GM12878 (cell line): ENCODE measurements at regions not wholly inside any gene's neighbourhood (a gene's known extent, or its start where the extent isn't known, plus 50 kb on each side); places are given as distances from the start of the nearest gene placed in this dataset.

Experiments
- ATAC-seq: fragments of 200-7000 bp; cut with Tn5 transposase; 3 replicates; pipeline ENCODE4 v1.9.1; 2020; ENCODE audit warnings: mild to moderate bottlenecking, moderate library complexity
- BruUV-seq: library from RNA; stranded (reverse); fragments of 400-500 nt; replicated peaks from 2 replicates; lab custom pipeline; 2021; lab: Mats Ljungman, UMichigan
- CTCF ChIA-PET: fragments of 300-600 bp; sonication (Branson Sonifier 250); formaldehyde crosslinking; extraction: SDS; loops from one replicate; lab custom pipeline; 2021; ENCODE audit warnings: inconsistent platforms; lab: Yijun Ruan, JAX
- POLR2A ChIA-PET: fragments of 350-600 bp; formaldehyde crosslinking; extraction: SDS; loops from one replicate; lab custom pipeline; 2021; ENCODE audit warnings: inconsistent platforms; lab: Charles Lee
- RAD21 ChIA-PET: fragments of 300-600 bp; sonication (Branson Sonifier 250); formaldehyde crosslinking; loops from one replicate; lab custom pipeline; 2023; ENCODE audit warnings: antibody characterized with exemption; ENCODE audit not compliant: unreplicated experiment; lab: Charles Lee
- SMC1A ChIA-PET: fragments of 300-600 bp; sonication (Branson Sonifier 250); formaldehyde crosslinking; loops from one replicate; lab custom pipeline; 2023; ENCODE audit not compliant: unreplicated experiment, uncharacterized antibody; lab: Charles Lee
- DNase-seq: peaks from one replicate; pipeline ENCODE4 v3.0.0-alpha.2; 2011; ENCODE audit warnings: low read depth, low spot score
- FAIRE-seq: peaks from 3 replicates; lab custom pipeline; 2011; peaks lifted over from hg19 to GRCh38; lab: Jason Lieb, UNC
- H2AFZ ChIP-seq: 2 replicates; pipeline ENCODE4 v1.6.0; 2011; ENCODE audit warnings: low read depth, low read length, control low read depth; ENCODE audit not compliant: control insufficient read depth
- H3K27ac ChIP-seq: 2 replicates; pipeline ENCODE4 v1.5.1; 2011; ENCODE audit warnings: control low read depth; ENCODE audit not compliant: control insufficient read depth, insufficient read depth
- H3K27me3 ChIP-seq, 2 experiments: replicated peaks in 1 of 2; 2 replicates each; pipeline versions ENCODE4 v1.6.0 to v1.6.1; 2011; ENCODE audit warnings: low read length in 1 of 2; ENCODE audit not compliant: control insufficient read depth in 2 of 2, insufficient read depth in 2 of 2
- H3K36me3 ChIP-seq, 2 experiments: 2 replicates each; pipeline ENCODE4 v1.5.1; 2011; ENCODE audit warnings: low read length in 1 of 2; ENCODE audit not compliant: control insufficient read depth in 2 of 2, insufficient read depth in 2 of 2
- H3K4me1 ChIP-seq: 2 replicates; pipeline ENCODE4 v1.6.1; 2011; ENCODE audit warnings: mild to moderate bottlenecking, low read length, moderate library complexity, mixed read lengths; ENCODE audit not compliant: control insufficient read depth, insufficient read depth
- H3K4me2 ChIP-seq: 2 replicates; pipeline ENCODE4 v1.6.0; 2011; ENCODE audit warnings: control low read depth; ENCODE audit not compliant: control insufficient read depth, insufficient read depth
- H3K4me3 ChIP-seq: fragments of 200-600 bp; sonication (generic); 2 replicates; pipeline ENCODE4 v1.5.1; 2016
- H3K79me2 ChIP-seq: 2 replicates; pipeline ENCODE4 v1.6.0; 2011; ENCODE audit warnings: low read length; ENCODE audit not compliant: control insufficient read depth, insufficient read depth
- H3K9ac ChIP-seq: 2 replicates; pipeline ENCODE4 v1.8.0; 2011; ENCODE audit warnings: low read length, control low read depth, mixed read lengths; ENCODE audit not compliant: control insufficient read depth, insufficient read depth
- H3K9me3 ChIP-seq: replicated peaks from 3 replicates; pipeline ENCODE4 v1.5.1; 2011; ENCODE audit warnings: mild to moderate bottlenecking, low read length; ENCODE audit not compliant: control insufficient read depth, insufficient read depth
- H4K20me1 ChIP-seq: 2 replicates; pipeline ENCODE4 v1.6.0; 2011; ENCODE audit not compliant: control insufficient read depth, insufficient read depth
- BCL11A ChIP-seq: IDR thresholded peaks from 2 replicates; pipeline ENCODE4 v1.6.1; 2011; ENCODE audit warnings: low read depth, low read length
- CHD1 ChIP-seq: IDR thresholded peaks from 2 replicates; pipeline ENCODE4 v1.6.1; 2012; ENCODE audit warnings: low read depth, low read length, improper control_type of control experiment
- EP300 ChIP-seq, 2 experiments: fragments of 150-350 bp in 1 of 2; IDR thresholded peaks; 2 replicates each; pipeline ENCODE4 v1.6.1; 2011 to 2012; ENCODE audit warnings: low read depth in 2 of 2, low read length in 2 of 2, borderline replicate concordance in 1 of 2, improper control_type of control experiment in 1 of 2, inconsistent platforms in 1 of 2; ENCODE audit not compliant: control insufficient read depth in 1 of 2
- ESRRA ChIP-seq: IDR thresholded peaks from 2 replicates; pipeline ENCODE4 v1.6.1; 2012; ENCODE audit warnings: mild to moderate bottlenecking, low read length, improper control_type of control experiment
- HSF1 ChIP-seq: fragments of 150-350 bp; IDR thresholded peaks from 2 replicates; pipeline ENCODE4 v1.6.1; 2014; ENCODE audit warnings: mild to moderate bottlenecking, low read depth, low read length
- IRF4 ChIP-seq: IDR thresholded peaks from 2 replicates; pipeline ENCODE4 v1.6.1; 2011; ENCODE audit warnings: low read depth, low read length
- KDM1A ChIP-seq: fragments of 200-600 bp; sonication (generic); IDR thresholded peaks from 2 replicates; pipeline ENCODE4 v1.6.1; 2016; ENCODE audit warnings: borderline replicate concordance
- MLLT1 ChIP-seq: fragments of 450-650 bp; IDR thresholded peaks from 2 replicates; pipeline ENCODE4 v1.6.1; 2016; ENCODE audit warnings: mild to moderate bottlenecking
- NR2F1 ChIP-seq: fragments of 450-650 bp; conservative IDR thresholded peaks from 2 replicates; pipeline ENCODE4 v1.6.1; 2017; ENCODE audit warnings: mild to moderate bottlenecking
- NRF1 ChIP-seq: conservative IDR thresholded peaks from 2 replicates; pipeline ENCODE4 v1.6.1; 2011; ENCODE audit warnings: mild to moderate bottlenecking, low read depth, low read length, improper control_type of control experiment
- RAD21 ChIP-seq: IDR thresholded peaks from 2 replicates; pipeline ENCODE4 v1.6.1; 2011; ENCODE audit warnings: mild to moderate bottlenecking, low read depth, low read length, moderate library complexity; ENCODE audit not compliant: insufficient read depth
- RBBP5 ChIP-seq: fragments of 200-600 bp; sonication (generic); conservative IDR thresholded peaks from 2 replicates; pipeline ENCODE4 v1.6.1; 2016
- SMAD5 ChIP-seq: IDR thresholded peaks from 2 replicates; pipeline ENCODE4 v1.6.1; 2016; ENCODE audit warnings: antibody characterized with exemption, low read depth
- TARDBP ChIP-seq: IDR thresholded peaks from 2 replicates; pipeline ENCODE4 v1.6.1; 2016; ENCODE audit warnings: borderline replicate concordance
- WRNIP1 ChIP-seq: IDR thresholded peaks from 2 replicates; pipeline ENCODE4 v1.6.1; 2011; ENCODE audit warnings: low read depth, low read length, improper control_type of control experiment, borderline replicate concordance
- WGBS: methylation state at CpG from one replicate; pipeline ENCODE4 v1.1.6; 2016; ENCODE audit warnings: low lambda C conversion rate; ENCODE audit not compliant: insufficient replicate concordance, insufficient coverage; ENCODE audit errors: missing lambda C conversion rate; 5-methylcytosine and 5-hydroxymethylcytosine counted together
- in situ Hi-C: fragments of 300-500 bp; cut with MboI; formaldehyde crosslinking; loops from 9 replicates; pipeline ENCODE4 v1.14.3; 2018; ENCODE audit warnings: mixed read lengths
- intact Hi-C: fragments of 100-400 bp; cut with micrococcal nuclease; formaldehyde crosslinking; loops from one replicate; pipeline ENCODE4 v1.14.2; 2022; ENCODE audit not compliant: unreplicated experiment
- TF ChIP-seq, protein P1 (sequence below): fragments of 450-650 bp; IDR thresholded peaks from 2 replicates; pipeline ENCODE4 v1.6.1; 2017; ENCODE audit warnings: borderline replicate concordance

- H2AFZ ChIP-seq = no peak overlapping the region
- no peak overlapping the region for H3K9ac ChIP-seq
- no peak overlapping the region for H3K4me3 ChIP-seq
- CTCF ChIA-PET = no interaction called here
- H3K27me3 ChIP-seq = no peaks in the 10 kb centered on the region
- H3K4me1 ChIP-seq = no peaks in the 10 kb centered on the region
- no peak for ATAC-seq
- in situ Hi-C loops (no loop called here), intact Hi-C loops (loop anchor here (10.0 kb wide), 1 partner anchor 195 kb away; no protein-coding TSS in a partner anchor)
- no peaks in the 10 kb centered on the region for H3K9me3 ChIP-seq
- no peaks in the 10 kb centered on the region for H3K36me3 ChIP-seq
- H3K4me2 ChIP-seq = no peak overlapping the region
- SMC1A ChIA-PET = no interaction called here
- FAIRE-seq = no peak
- DNase-seq = no peak
- POLR2A ChIA-PET = no interaction called here
- RAD21 ChIA-PET = no interaction called here
- H3K79me2 ChIP-seq = no peaks in the 10 kb centered on the region
- H3K27ac ChIP-seq = no peak overlapping the region
- TF ChIP-seq WRNIP1 = no peak
- 8% methylated on average over 4 of the region's 4 CpGs for WGBS
- no peaks in the 10 kb centered on the region for H4K20me1 ChIP-seq
- no TSS peak for BruUV-seq
These were observed 213.5 kb upstream of the MKI67 start for GRCh38 chr10:128339753-128340152.

DNA sequence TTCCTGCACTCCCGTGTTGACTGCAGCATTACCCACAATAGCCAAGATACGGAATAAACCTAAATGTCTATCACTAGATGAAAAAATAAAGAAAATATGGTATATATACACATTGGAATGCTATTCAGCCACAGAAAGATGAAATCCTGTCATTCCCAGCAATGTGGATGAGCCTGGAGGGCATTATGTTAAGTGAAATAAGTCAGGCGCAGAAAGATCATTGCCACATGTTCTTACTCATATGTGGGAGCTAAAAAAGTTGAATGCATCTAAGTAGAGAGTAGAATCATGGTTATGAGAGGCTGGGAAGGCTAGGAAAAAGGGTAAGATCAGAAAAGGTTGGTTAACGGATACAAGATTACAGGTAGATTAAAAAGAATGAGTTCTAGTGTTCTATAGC is 219.1 kb upstream of the MKI67 start:
- ChIA-PET CTCF (no interaction called here), SMC1A (no interaction called here), POLR2A (no interaction called here), RAD21 (no interaction called here)
- H2AFZ ChIP-seq = no peak overlapping the region
- 50% methylated on average over 4 of the region's 4 CpGs for WGBS
- no peaks in the 10 kb centered on the region for H3K36me3 ChIP-seq
- no peak for ATAC-seq
- no peaks in the 10 kb centered on the region for H3K79me2 ChIP-seq
- H4K20me1 ChIP-seq = no peaks in the 10 kb centered on the region
- DNase-seq = no peak
- no peak overlapping the region for H3K9ac ChIP-seq
- no peak overlapping the region for H3K4me3 ChIP-seq
- H3K4me2 ChIP-seq = no peak overlapping the region
- H3K9me3 ChIP-seq = no peaks in the 10 kb centered on the region
- in situ Hi-C loops = no loop called here
- FAIRE-seq = no peak
- H3K27me3 ChIP-seq = no peaks in the 10 kb centered on the region
- TF ChIP-seq HSF1 (no peak), SMAD5 (no peak), EP300 (IDR thresholded peaks at IDR 0.05; ENCODE audit: borderline replicate concordance in 1 of 2, control insufficient read depth in 1 of 2, low read depth in 2 of 2, low read length in 2 of 2) (no peak), RBBP5 (no peak), IRF4 (no peak), CHD1 (no peak), NR2F1 (no peak), MLLT1 (no peak), KDM1A (no peak), TARDBP (no peak), ESRRA (no peak), BCL11A (no peak), RAD21 (no peak), NRF1 (no peak)
- TF ChIP-seq, protein P1, sequence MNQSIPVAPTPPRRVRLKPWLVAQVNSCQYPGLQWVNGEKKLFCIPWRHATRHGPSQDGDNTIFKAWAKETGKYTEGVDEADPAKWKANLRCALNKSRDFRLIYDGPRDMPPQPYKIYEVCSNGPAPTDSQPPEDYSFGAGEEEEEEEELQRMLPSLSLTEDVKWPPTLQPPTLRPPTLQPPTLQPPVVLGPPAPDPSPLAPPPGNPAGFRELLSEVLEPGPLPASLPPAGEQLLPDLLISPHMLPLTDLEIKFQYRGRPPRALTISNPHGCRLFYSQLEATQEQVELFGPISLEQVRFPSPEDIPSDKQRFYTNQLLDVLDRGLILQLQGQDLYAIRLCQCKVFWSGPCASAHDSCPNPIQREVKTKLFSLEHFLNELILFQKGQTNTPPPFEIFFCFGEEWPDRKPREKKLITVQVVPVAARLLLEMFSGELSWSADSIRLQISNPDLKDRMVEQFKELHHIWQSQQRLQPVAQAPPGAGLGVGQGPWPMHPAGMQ = no peak
- intact Hi-C loops = no loop called here
- BruUV-seq = no TSS peak
- H3K4me1 ChIP-seq = no peaks in the 10 kb centered on the region
- H3K27ac ChIP-seq = no peak overlapping the region
